ENCODE measurements at regions not wholly inside any gene's neighbourhood (a gene's known extent, or its start where the extent isn't known, plus 50 kb on each side); places are given as distances from the start of the nearest gene placed in this dataset.

DNA sequence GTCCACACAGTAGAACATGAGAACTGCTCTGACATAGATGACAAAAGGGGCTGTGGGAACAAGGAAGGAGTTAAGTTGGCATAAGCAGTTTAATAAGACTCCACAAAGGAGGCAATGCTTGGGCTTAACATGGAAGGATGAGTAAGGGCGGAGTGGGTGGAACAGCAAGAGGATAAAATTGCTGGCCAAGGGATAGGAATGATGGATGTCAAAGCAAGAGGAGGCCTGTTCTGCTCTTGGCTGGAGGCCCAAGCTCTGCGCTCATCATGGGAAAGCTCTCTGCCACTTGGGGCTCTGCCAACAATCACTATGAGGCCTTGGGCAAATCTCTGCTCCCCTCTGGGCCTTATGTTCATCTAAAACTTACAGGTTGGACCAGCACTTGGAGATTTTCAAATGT, 98.3 kb upstream of the CAMK1G start:
- peak; percentile 66 for DNase-seq (ENCODE audit: low read depth)
- no peak overlapping the region for H3K4me3 ChIP-seq (replicated peaks; ENCODE audit: low read depth, low read length)
- no peak for TF ChIP-seq CTCF (IDR thresholded peaks at IDR 0.05; ENCODE audit: low read length, missing control alignments)

GRCh38 chr1:209485751-209486150, 97.8 kb upstream of the CAMK1G start:
- no peak overlapping the region for H3K4me3 ChIP-seq (replicated peaks; ENCODE audit: low read depth, low read length)
- DNase-seq (ENCODE audit: low read depth), result no peak

GRCh38 chr1:209486861-209487593, 96.5 kb upstream of the CAMK1G start:
- no peak overlapping the region for H3K4me3 ChIP-seq (replicated peaks; ENCODE audit: low read depth, low read length)
- peak; percentile 11 for DNase-seq (ENCODE audit: low read depth)
- TF ChIP-seq CTCF (IDR thresholded peaks at IDR 0.05; ENCODE audit: low read length, missing control alignments), result no peak

More at GRCh38 chr1:209485751-209486150, 97.8 kb upstream of the CAMK1G start:
- TF ChIP-seq CTCF (IDR thresholded peaks at IDR 0.05; ENCODE audit: low read length, missing control alignments), result no peak

- peak; percentile 42 for TF ChIP-seq CTCF (IDR thresholded peaks at IDR 0.05; ENCODE audit: low read length, missing control alignments)
- peak; percentile 28 for DNase-seq (ENCODE audit: low read depth)
- H3K4me3 ChIP-seq (replicated peaks; ENCODE audit: low read depth, low read length), result no peak overlapping the region
Measured at GRCh38 chr1:209490013-209490412, 93.5 kb upstream of the CAMK1G start.

DNA sequence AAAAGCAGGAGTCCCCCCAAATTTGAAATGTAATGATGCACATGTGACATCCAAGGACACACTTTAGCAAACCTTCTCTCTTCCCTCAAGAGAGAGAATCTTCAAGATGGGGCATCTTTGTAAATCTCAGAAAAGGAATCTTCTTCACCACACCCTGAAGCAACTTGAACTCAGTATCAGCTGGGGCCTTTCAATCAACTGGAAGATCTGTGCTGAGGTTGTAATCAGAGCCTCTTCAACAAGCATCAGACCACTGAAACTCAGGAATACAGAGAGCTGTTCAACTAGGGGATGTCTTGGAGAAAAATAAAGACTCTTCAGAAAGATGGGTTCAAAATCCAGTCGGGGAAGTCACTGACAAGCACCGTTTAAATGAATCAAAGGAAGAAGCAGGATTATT, 92.5 kb upstream of the CAMK1G start:
- H3K4me3 ChIP-seq (replicated peaks; ENCODE audit: low read depth, low read length), result no peak overlapping the region
- no peak for DNase-seq (ENCODE audit: low read depth)
- no peak for TF ChIP-seq CTCF (IDR thresholded peaks at IDR 0.05; ENCODE audit: low read length, missing control alignments)

- no peak for DNase-seq (ENCODE audit: low read depth)
- no peak overlapping the region for H3K4me3 ChIP-seq (replicated peaks; ENCODE audit: low read depth, low read length)
- no peak for TF ChIP-seq CTCF (IDR thresholded peaks at IDR 0.05; ENCODE audit: low read length, missing control alignments)
Measured at GRCh38 chr1:209491496-209491895, 92.0 kb upstream of the CAMK1G start.

- no peak for DNase-seq (ENCODE audit: low read depth)
- no peak overlapping the region for H3K4me3 ChIP-seq (replicated peaks; ENCODE audit: low read depth, low read length)
- TF ChIP-seq CTCF (IDR thresholded peaks at IDR 0.05; ENCODE audit: low read length, missing control alignments), result no peak
Measured at GRCh38 chr1:209491897-209492296, 91.6 kb upstream of the CAMK1G start.

Measured in fibroblast of pulmonary artery (primary cell).